ENCODE measurements at regions not wholly inside any gene's neighbourhood (a gene's known extent, or its start where the extent isn't known, plus 50 kb on each side); places are given as distances from the start of the nearest gene placed in this dataset.

DNA sequence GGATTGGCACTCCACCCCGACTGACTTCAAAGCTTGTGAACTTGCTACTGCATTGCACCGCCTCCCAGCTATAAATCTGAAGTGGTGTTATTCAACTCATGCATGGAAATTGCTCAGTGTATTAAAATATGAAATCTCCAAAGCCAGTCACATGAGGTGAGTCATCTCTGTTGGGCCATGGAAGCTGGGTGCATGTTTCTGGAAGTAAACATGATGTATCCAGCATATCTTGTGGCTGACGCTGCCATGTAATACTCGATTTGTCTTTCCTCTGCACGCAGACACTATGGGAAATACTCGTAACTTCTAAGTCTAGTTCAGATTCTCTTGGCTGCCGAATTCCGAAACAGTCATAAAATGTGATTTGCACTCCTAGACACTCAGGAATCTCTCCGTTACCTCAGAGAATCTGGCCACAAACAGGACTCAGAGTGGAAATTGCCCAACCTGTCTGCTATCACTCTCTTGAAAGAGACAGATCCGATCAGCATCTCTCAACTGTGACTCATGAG lies 154.9 kb upstream of the MPPED2 start:
- DNase-seq (ENCODE audit: low read depth, low spot score), result peak; percentile 27
- peak overlapping the region; percentile 8 for H3K27ac ChIP-seq

DNA sequence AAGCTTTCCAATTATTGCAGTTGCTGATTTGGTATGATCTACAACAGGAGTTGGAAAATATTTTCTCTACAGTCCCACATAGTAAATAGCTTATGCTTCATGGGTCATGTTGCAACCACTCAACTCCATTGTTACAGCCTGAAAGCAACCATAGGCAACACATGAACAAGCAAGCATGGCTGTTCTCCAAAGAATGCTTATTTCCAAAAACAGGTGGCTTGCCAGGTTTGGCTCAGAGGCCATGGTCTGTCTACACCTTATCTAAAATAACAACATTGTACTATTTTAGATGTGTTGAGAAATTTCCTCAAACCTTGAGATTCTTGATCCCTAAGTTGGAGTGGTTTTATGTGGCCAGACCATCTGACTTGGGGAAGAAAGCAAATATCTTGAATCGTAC lies 153.9 kb upstream of the MPPED2 start:
- H3K27ac ChIP-seq, result no peak overlapping the region
- no peak for DNase-seq (ENCODE audit: low read depth, low spot score)

GRCh38 chr11:30735946-30736345 lies 149.8 kb upstream of the MPPED2 start:
- no peak for DNase-seq (ENCODE audit: low read depth, low spot score)
- no peak overlapping the region for H3K27ac ChIP-seq

- DNase-seq (ENCODE audit: low read depth, low spot score), result no peak
- H3K27ac ChIP-seq, result no peak overlapping the region
Measured at GRCh38 chr11:30733748-30734147, 147.6 kb upstream of the MPPED2 start.

GRCh38 chr11:30730011-30730410 lies 143.9 kb upstream of the MPPED2 start:
- DNase-seq (ENCODE audit: low read depth, low spot score), result no peak
- H3K27ac ChIP-seq, result no peak overlapping the region

DNA sequence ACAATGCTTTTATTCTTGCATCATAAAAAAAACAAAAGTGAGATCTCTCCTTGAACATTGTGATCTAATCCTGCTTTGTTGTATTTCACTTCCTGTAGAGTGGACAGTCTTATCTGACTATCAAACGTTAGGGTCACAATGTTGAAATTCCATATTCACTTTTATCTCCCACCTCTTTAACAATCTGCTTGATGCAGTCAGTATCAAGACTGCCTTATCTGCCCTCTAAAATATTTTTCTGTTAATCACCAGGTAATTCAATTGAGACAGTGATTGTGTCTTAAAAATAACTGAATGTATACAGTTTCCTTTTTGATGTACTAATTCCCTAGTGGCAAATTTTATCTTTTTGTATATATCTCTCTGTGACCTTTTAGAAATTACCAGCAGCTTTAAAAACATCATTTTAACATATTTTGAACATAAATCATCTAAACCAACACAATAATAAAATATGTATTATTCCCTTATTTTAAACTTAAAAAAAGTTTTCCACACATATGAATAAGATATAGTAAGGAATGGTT lies 143.1 kb upstream of the MPPED2 start:
- no peak for DNase-seq (ENCODE audit: low read depth, low spot score)
- no peak overlapping the region for H3K27ac ChIP-seq

GRCh38 chr11:30725645-30726195 lies 139.6 kb upstream of the MPPED2 start:
- no peak overlapping the region for H3K27ac ChIP-seq
- no peak for DNase-seq (ENCODE audit: low read depth, low spot score)

- no peak for DNase-seq (ENCODE audit: low read depth, low spot score)
- no peak overlapping the region for H3K27ac ChIP-seq
Measured at GRCh38 chr11:30724274-30724673, 138.1 kb upstream of the MPPED2 start.

DNA sequence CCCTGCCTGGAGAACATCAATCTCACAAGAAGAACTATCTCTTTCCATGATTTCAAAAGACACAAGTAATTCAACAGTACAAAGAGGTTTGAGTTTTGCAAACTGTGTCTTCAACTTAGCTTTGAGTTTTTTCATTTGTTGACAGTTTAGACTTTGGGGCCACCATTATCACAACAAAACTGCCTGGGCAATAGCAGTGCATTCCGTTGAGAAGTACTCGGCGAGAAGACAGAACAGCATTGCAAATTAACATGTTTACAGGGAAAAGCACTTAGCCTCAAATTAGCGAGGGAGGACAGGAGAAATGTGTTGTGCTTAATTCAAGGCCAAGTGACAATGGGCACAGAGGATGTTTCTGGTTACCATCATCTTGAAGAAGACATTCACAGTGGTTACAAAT lies 133.2 kb upstream of the MPPED2 start:
- no peak for DNase-seq (ENCODE audit: low read depth, low spot score)
- H3K27ac ChIP-seq, result no peak overlapping the region

DNA sequence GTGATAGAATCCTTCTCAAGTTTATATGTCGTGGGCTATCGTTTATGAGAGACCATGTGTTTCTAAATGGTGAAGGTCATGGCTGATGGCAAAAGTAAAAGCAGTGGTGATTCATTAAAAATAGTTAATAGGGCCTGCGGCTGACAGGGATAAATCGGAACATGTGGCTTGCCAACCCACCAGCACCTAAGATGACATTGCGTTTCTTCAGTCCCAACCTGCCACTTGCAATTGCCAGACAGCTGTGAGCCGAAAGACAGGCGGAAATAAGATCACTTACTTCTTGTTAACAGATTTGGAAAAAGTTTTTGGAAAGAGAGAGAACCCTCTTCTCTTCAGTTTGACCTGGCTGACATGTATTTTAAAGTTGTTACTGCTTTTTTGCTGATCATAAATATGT lies 131.5 kb upstream of the MPPED2 start:
- H3K27ac ChIP-seq, result no peak overlapping the region

DNA sequence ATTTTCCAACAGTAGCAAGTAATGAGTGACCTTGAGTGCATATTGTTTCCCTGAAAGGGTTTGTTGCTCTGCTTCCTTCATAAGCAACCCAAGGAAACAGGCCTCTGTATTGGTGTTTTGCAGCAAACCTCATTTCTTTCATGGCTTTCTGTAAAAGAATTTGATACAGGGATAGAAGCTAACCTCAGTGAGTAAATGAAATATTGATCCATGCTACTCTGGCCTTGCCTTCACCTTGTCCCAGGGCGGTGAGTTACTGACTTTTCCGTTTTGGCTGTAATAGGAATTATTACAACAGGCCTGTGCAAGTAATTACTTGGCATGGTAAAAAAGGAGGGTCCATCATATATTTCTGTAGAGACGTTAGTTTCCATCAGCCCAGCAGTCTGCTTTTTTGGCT lies 130.9 kb upstream of the MPPED2 start:
- no peak for DNase-seq (ENCODE audit: low read depth, low spot score)
- no peak overlapping the region for H3K27ac ChIP-seq

More for the DNA sequence above, 131.5 kb upstream of the MPPED2 start:
- no peak for DNase-seq (ENCODE audit: low read depth, low spot score)

- no peak for DNase-seq (ENCODE audit: low read depth, low spot score)
- H3K27ac ChIP-seq, result no peak overlapping the region
Measured at GRCh38 chr11:30712749-30713148, 126.6 kb upstream of the MPPED2 start.

GRCh38 chr11:30710221-30710620 lies 124.1 kb upstream of the MPPED2 start:
- no peak overlapping the region for H3K27ac ChIP-seq
- no peak for DNase-seq (ENCODE audit: low read depth, low spot score)

DNA sequence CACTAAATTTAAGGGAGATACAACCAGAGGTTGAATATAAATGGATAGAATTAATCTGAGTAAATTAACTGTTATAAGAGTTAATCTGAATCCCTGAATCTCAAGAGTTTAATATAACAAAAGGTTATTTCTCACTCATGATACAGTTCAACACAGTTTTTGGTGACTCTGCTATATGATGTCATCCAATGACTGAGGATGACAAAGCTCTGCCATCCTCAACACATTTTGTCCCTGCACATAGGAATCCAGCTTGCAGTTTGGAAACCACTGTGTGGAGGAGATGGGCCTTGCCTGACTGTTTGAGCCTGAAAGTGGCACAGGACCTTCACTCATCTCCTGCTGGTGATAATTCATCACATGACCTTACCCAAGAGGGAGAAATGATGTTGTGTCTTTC lies 121.0 kb upstream of the MPPED2 start:
- no peak for DNase-seq (ENCODE audit: low read depth, low spot score)
- no peak overlapping the region for H3K27ac ChIP-seq

- no peak overlapping the region for H3K27ac ChIP-seq
- DNase-seq (ENCODE audit: low read depth, low spot score), result no peak
Measured at GRCh38 chr11:30705913-30706675, 119.9 kb upstream of the MPPED2 start.

DNA sequence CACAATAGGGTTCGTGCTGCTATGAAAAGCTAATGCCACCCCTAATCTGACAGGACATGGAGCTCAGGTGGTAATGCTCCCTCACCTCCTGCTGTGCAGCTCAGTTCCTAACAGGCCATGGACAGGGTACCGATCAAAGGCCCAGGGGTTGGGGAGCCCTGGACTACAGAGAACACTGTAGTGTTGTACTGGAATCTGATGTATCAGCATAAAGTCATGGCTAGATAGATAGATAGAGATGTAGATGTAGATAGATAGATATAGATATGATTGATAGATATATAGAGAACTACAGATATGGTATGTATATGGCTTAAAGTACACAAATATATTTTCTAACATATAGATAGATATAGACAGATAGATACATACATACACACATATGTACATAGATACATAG lies 112.3 kb upstream of the MPPED2 start:
- H3K27ac ChIP-seq, result no peak overlapping the region
- DNase-seq (ENCODE audit: low read depth, low spot score), result no peak

DNA sequence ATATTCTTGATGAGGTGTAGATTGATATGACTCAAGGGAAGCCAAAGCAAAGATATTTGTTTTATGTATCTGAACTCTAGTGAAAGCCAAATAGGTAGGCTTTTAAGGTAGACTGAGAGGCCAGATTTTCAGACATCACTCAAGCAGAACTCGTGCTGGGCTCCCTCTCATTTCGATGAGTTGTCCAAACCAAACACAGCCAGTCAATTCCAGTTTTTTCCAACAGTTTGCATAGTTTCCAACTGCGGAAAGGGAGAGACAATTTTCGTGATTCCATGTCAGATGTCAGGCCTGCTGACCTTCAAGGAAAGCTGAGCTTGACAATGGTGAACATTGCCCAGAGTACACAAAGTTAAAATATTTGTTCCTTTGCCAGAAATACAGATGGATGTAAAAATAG lies 110.9 kb upstream of the MPPED2 start:
- DNase-seq (ENCODE audit: low read depth, low spot score), result no peak
- no peak overlapping the region for H3K27ac ChIP-seq

GRCh38 chr11:30684772-30685171 lies 98.6 kb upstream of the MPPED2 start:
- no peak for DNase-seq (ENCODE audit: low read depth, low spot score)
- no peak overlapping the region for H3K27ac ChIP-seq

DNA sequence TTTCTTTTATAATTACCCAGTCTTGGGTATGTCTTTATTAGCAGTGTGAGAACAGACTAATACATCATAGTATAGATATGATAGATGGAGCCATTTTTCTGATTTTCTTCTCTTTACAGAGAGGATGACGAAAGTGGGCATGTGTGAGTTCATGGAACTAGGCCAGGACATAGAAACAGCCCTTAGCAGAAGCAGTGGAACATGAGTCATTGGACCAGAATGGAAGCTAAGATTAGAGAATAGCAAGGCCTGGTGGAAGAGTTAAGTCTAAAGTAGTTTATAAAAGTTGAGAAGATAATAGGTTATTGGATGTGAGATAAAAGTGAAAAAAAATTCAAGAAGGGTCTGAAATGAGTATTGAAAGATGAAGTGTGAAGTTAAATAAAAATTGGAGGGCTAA lies 97.0 kb upstream of the MPPED2 start:
- no peak for DNase-seq (ENCODE audit: low read depth, low spot score)
- no peak overlapping the region for H3K27ac ChIP-seq

DNA sequence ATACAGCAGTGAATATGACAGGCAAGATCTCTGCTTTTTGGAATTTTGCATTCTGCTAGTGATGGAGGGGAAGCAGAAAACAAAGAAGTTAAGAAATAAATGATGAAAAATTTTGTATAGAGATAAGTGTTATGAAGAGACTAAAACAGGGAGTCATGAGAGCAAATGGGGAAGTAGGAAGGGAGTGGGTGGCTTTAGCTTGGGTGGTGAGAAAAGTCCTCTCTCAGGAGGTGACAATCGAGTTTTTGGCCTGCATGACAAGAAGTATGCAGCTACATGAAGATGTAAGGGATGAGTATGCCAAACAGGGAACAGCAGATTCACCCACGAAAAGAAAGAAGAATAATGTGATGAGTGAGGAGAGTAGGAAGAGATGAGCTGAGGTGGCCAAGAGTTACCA lies 80.7 kb upstream of the MPPED2 start:
- DNase-seq (ENCODE audit: low read depth, low spot score), result no peak
- H3K27ac ChIP-seq, result no peak overlapping the region

GRCh38 chr11:30665067-30665466 lies 78.9 kb upstream of the MPPED2 start:
- no peak overlapping the region for H3K27ac ChIP-seq
- no peak for DNase-seq (ENCODE audit: low read depth, low spot score)

DNA sequence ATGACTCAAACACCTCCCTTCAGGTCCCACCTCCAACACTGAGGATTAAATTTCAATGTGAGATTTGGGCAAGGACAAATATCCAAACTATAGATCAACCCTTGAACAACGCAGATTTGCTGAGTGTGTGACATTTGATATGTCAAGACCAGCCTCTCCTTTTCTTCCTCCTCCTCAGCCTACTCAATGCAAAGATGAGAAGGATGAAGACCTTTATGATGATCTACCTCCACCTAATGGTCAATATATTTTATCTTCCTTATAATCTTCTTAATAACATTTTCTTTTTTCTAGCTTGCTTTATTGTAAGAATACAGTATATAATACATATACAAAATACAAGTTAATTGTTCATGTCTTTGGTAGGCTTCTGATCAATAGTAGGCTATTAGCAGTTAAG lies 67.5 kb upstream of the MPPED2 start:
- H3K27ac ChIP-seq, result no peak overlapping the region
- DNase-seq (ENCODE audit: low read depth, low spot score), result no peak

Measured in epithelial cell of prostate (primary cell).